NCI-H146 treated with DMSO at 0.1 percent for 48 hours (cell line): ENCODE measurements at regions not wholly inside any gene's neighbourhood (a gene's known extent, or its start where the extent isn't known, plus 50 kb on each side); places are given as distances from the start of the nearest gene placed in this dataset.
"Not testable (repeated sequence)": the region's sequence is repeated elsewhere in the genome, so short reads cannot be mapped to it uniquely, and the experiment has no call there.

Experiments
- DNase-seq: peaks from one replicate; lab custom pipeline; 2025; ENCODE audit not compliant: unreplicated experiment; lab: John Stamatoyannopoulos, UW

- DNase-seq = not testable (repeated sequence)
Observed at GRCh38 chr4:112092330-112092729, 52.9 kb upstream of the FAM241A start.

GRCh38 chr4:112093636-112094202, 51.5 kb upstream of the FAM241A start:
- no peak for DNase-seq

- DNase-seq = no peak
Observed at GRCh38 chr4:112094330-112094729, 50.9 kb upstream of the FAM241A start.
